HG03565 (cell line): ENCODE measurements at regions not wholly inside any gene's neighbourhood (a gene's known extent, or its start where the extent isn't known, plus 50 kb on each side); places are given as distances from the start of the nearest gene placed in this dataset.
"Not testable (repeated sequence)": the region's sequence is repeated elsewhere in the genome, so short reads cannot be mapped to it uniquely, and the experiment has no call there.

Experiments
- ATAC-seq: cut with Tn5 transposase; IDR thresholded peaks from one replicate; pipeline ENCODE4 v1.9.1; 2021; ENCODE audit warnings: mild to moderate bottlenecking, moderate library complexity; ENCODE audit not compliant: unreplicated experiment

DNA sequence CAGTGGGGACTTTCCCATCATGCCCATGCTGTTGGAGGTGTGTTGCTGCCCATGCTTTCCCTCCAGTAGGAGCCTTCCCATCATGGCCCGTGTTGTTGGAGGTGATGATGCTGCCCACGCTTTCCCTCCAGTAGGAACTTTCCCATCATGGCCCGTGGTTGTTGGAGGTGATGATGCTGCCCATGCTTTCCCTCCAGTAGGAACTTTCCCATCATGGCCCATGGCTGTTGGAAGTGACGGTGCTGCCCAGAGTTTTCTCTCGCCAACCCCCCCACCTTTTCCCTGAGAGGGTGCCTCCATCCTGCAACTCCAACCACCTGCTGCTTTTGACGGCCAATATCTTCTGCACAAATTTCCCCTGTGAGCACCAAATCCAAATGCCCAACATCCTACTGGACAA is 205.7 kb downstream of the TOMM20 start:
- no peak for ATAC-seq

DNA sequence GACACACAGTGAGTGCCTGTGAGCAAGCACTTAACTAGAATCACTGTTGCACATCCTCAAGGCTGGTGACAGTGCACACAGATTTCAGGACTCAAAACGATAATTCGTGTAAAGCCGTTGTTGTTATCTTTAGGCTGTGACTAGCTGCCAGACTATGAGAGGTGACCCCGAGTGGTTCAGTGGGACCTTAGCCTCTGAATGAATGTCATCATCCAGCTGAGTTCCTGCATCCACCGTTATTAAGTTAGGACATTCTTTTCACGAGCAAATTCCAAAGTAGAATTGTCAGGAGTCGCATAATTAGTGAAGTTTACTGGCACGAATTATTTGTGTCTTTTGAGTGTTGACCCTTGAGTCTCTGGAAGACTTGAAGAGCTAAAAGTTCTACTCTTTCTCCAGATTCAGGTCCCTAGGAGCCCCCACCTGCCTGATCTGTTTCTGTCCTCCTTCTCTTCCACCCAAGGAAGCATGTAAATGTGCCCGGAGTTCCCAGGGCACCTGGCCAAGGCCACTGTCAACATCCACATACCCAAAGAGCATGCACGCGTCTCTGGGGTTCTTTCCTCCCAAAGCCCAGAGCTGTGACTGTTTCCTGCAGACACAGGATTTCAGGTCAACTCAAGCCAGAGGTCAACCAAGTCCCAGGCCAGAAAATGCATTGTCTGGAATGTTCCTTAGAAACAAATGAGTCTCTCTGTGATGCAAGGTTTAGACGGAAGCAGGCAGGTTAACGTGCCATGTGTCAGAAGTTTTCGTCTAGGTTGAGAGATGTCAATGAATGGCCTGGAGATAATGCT is 207.2 kb downstream of the TOMM20 start:
- no peak for ATAC-seq

DNA sequence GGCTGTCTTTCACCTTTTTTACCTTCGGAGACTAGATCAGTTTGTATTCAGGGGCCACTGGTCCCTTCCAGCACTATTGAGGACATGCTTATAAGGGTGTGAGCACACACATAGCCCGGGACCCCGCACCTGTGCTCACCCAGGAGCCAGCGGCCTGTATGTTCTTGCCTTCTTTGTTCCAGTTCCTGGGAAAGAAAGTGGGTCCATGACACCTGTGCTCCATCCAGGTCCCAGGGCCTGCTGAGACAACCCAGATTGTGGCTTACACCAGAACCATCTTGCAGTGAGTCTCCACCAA is 207.8 kb downstream of the TOMM20 start:
- no peak for ATAC-seq

DNA sequence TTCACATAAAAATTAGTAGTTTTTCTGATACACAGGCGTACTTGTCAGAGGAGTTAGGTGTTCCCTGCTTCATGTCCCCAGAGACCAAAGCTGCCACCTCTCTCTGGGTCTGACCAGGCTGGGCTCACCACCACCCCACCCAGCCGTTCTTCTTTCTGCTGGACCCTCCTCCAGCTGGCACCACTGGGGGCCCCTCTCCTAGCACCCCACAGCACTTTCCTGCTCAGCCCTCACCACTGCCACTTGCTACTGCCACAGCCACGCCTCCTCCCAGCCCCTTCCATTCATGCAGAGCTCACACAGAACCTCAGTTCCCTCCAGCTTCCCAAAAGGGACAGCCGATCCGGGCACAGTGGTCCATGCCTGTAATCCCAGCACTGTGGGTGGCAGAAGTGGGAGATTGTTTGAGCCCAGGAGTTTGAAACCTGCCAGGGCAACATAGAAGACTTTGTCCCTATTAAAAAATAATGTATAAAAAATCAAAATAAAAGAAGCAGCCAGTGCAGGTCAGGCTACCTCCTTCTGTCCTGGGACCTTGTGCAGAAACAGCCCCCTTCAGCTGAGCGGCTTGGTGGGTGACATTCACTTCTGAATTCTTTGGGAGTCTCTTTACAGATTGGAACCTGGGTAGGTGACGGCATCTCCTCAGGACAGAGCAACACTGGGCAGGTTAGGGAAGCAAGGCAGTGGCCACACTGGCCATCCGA is 208.3 kb downstream of the TOMM20 start:
- no peak for ATAC-seq

DNA sequence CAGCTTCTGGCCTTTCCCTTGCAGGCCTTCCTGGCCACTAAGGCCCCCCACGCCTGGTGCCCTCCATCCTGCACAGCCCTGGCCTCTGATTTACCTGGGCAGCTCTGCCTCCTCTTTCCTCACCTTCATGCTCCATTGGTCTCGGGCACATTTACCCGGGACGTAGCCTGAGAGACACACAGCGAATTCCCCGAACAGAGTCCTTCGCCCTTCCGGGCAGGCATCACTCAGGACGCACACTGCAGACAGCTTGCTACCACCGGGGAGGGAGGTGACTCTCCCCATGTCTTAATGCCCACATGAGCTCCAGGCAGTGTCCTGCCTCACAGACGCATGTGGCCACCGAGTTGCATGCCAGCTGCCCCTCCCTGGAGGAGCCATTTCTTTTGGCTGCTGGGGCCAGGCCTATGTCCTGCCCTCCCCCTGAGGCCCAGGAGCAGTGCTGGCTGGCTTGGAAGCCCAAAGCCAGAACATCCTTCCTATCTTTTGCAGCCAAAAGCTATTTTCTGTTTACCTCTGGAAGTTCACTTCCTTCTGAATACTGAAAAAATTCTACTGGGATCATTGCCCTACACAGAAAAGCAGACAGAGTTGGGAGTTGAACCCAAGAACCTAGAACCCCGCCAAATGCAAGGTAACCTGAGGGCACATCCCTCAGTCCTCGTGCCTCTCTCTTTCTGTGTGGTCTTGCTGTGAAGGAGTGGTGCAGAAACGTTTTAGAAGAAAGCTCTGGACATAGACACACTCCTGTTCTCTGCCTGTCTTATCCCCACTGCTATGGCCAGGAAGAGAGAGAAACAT is 209.5 kb downstream of the TOMM20 start:
- ATAC-seq, result no peak

DNA sequence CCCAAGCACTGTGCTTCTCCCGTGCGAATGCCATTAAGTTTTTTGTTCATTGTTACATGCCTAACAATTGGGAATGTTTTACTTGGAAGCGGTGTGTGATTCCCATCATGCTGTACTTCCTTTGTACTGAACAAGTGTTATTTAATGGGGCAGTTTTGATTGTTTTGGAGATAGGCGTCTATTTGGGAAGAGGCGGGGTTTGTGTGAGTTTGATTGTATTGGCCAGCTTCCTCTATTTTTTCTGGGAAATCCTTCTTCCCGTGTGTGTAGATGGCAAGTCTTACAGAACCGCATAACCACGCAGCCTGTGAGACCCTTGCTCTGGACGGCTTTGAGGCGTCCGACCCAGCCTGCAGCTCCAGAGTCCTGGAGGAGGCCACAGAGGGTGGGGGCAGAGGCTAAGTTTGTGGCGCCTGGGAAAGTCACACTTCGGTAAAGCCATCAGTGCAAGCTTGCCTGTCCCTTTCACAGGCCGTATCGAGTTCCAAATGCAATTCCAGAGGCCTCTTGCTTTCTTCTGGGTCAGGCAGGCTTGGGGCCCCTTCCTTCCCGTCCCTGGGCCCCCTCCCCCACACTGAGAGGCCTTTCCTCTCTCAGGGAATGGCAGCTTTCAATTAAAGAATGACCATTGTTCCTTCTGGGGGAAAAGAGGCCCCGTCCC is 210.3 kb downstream of the TOMM20 start:
- no peak for ATAC-seq

DNA sequence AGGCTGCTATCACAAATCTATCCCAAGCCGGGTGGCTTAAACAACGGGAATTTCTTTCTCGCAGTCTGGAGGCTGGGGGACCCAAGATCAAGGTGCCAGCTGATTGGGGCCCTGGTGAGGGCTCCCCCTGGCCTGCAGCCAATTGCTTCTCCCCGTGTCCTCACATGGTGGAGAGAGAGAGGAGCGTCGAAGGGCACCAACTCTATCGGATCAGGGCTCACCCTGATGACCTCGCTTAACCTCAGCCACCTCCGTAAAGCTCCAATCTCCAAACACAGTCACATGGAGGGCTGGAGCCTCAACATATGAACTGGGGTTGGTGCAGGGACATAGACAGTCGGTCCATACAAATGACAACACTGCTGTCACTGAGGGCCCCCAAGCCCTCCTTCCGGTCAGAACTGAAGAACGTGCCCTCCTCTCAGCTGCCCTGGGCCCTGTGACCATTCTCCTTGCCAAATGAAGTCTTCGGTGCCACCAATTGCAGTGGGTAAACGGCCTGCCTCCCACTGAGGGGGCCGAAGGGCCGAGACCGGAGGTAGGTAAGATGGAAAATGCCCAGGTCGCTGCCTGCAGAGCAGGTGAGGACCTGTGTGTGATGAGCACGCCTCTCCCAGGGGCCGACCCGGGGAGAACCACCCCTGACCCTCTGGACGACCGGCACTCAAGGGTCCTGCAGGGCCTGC is 211.0 kb downstream of the TOMM20 start:
- no peak for ATAC-seq

DNA sequence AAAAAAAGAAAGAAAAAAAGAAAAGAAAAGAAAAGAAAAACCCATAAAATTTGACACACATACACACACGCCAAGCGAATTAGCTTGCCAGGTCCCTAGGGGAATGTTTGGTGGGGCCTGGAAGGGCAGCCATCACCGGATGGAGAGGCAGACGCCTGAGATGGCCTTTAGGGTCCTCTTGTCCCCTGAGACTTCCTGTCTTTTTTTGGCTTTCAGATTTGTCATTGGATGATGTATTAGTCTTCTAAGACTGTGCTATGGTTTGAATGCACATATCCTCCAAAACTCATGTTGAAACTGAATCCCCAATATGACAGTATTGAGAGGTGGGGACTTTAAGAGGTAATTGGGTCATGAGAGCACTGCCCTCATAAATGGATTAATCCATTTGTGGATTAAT is 211.8 kb downstream of the TOMM20 start:
- no peak for ATAC-seq

DNA sequence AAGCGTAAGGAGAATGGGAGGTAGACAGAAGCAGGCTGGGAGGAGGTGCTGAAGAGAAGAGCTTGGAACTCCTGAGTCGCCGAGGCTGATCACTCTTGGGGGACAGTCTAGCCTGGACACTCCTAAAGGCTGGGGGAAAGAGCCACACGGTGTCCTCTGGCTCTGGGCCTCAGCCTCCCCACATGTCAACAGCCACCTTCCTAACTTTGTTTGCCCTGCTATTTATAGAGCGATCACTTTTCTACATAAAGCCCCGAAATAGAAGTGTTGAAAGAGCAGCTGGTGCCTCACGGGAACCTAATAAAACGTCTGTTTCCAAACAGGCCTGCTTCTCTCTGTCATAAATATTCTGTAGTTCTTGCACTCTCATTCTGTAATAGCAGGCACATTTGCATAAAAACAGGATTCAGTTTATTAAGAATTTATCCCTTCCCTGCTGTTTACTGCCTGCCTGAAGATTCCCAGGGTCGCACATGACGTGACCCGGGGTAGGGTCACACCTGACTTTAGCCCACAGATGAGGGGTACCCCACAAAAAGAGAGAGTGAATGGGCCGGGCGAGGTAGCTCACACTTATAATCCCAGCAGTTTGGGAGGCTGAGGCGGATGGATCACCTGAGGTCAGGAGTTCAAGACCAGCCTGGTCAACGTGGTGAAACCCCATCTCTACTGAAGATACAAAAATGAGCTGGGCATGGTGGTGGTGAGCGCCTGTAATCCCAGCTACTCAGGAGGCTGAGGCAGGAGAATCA is 212.5 kb downstream of the TOMM20 start:
- ATAC-seq, result no peak

DNA sequence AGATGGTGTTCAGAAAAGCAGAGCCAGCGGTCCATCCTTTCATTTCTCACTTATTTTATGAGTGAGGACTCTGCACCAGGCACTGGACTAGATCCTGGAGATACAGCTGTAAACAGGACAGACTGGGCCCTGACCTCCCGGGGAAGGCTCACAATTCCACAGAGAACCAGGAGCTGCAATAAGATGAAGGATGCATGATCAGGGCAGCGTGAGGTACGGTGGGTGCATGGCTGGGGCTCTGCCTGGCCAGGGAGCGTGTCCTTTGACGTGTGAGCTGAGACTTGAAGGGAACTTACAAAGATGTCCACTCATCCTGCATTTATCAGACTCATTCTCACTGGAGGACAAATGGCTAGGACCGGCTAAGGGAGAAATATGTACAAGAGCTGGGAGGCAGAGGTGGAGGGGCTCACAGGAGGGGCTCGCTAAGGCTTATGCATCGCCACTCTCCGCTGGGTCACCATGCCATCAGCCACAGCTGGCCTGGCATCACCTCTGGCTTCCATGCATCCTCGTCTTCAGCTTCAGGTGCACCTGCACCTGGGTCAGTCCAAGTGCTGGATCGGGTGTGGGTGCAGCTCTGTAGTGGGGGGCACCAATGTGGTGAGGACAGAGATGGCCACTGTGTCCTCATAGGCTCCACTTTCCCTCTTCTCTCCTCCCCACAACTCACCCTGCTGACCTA is 213.9 kb downstream of the TOMM20 start:
- ATAC-seq, result no peak

DNA sequence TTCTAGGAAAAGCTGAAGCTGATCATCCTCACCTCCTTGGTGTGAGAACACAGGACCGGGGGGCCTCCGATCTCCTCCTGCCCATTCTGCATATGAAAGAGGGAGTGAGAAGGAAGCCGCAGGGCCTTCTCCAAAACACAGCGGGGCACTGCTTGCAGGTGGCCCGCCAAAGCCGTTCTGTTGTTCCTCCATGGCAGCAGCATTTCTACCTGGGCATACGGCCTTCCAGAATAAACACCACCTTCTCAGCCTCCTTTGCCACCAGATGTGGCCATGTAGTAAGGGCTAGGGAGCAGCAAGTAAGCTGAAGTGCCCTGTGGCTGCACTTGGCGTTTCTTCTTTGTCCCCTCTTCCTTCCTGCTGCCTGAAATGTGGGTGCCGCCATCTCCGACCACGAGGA is 214.9 kb downstream of the TOMM20 start:
- no peak for ATAC-seq

DNA sequence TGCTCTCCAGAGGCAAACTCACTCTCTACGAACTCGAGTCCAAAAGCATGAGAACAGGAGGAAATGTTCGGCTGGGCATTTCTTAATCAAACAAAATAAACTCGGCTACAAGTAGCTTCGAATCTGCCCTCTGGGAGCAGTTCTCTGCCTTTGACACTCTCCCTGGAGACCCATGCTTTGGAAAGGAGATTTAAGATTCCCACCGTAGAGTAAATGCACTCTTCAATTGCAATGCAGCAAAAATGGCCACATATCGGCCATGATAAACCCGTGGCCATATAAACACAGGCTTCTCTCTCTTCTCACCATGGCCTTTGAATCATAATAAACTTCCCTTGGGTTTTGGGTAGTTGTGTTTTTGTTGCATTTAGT is 215.4 kb downstream of the TOMM20 start:
- ATAC-seq, result no peak

DNA sequence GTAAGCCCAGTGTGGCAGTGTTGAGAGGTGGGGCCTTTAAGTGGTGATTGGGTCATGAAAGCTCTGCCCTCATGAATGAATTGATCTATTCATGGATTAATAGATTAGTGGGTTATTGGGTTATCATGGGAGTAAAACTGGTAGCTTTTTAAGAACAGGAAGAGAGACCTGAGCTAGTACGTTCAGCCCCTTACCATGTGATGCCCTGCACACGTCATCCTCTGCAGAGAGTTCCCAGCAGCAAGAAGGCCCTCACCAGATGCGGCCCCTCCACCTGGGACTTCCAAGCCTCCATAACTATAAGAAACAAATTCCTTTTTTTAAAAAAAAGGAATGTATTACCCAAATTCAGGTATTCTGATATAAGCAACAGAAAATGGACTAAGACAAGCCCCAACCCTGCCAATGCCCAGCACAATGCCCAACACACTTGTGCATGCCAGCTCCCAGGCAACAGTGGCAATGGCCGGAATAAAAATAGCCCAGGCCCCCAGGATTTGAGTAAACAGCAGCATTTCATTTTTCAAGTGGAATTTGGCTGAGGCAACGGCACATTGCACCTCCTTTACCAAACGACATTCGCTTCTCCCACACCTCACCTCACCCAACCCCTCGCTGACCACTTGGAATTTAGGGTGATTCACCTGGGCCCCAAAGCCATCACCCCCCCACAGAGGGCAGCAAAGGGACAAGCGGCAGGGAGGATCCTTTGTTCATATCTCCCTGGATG is 215.9 kb downstream of the TOMM20 start:
- ATAC-seq, result no peak

DNA sequence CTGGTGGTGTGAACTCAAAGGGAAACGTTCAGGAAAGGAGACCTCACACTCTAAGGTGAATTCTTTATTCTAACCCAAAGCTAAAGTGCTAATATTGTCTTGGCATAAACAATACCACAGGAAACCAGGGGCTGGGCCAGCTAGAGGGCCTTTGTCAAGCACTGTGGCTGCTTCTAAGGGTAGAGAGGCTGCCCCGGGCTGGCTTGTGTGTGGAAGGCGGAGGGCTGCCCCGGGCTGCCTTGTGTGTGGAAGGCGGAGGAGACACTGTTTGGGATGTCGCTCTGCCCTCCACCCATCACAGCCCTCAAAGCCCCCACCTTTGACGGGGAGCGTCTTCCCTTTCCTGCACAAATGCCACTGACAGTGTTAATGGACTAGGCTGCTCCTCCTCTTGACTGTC is 216.8 kb downstream of the TOMM20 start:
- no peak for ATAC-seq

DNA sequence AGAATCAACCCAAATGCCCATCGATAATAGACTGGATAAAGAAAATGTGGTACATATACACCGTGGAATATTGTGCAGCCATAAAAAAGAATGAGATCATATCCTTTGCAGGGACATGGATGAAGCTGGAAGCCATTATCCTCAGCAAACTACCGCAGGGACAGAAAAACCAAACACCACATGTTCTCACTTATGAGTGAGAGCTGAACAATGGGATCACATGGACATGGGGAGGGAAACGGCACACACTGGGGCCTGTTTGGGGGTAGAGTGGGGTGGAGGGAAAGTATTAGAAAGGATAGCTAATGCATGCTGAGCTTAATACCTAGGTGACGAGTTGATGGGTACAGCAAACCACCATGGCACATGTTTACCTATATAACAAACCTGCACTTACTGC is 217.5 kb downstream of the TOMM20 start:
- not testable (repeated sequence) for ATAC-seq

DNA sequence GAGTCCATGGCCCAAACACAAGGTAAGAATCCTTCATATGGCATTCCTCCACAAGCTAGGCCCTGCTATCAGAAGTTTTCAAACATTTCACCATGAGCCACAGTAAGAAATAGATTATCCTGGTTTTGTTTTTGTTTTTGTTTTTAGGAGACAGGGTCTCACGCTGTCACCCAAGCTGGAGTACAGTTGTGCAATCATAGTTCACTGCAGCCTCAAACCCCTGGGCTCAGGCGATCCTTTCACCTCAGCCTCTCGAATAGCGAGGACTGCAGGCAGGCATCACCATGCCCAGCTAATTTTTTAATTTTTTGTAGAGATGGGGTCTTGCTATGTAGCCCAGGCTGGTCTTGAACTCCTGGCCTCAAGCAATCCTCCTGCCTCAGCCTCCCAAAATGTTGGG is 218.8 kb downstream of the TOMM20 start:
- ATAC-seq, result no peak

DNA sequence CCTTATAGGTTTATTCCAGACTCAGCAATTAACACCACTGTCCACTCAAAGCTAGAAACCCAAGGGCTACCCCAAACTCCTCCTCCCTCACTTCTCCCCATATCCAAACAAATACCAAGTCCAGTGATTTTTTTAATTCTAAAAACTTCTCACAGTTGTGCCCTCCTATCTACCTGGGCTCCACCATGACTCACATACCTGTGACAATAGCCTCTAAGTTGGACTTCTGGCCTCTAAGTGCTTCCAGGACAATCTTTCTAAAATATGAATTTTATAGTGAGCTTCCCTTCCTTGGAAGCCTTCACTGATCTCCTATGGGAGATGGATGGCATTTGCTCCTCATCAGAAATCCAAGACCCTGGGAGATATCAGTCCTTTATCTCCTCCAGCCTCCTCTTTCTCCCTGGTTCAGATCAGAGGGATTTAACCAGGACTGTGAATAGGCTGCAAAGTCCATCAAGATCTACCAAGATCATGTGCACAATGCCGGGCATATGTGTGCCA is 219.3 kb downstream of the TOMM20 start:
- ATAC-seq, result no peak

DNA sequence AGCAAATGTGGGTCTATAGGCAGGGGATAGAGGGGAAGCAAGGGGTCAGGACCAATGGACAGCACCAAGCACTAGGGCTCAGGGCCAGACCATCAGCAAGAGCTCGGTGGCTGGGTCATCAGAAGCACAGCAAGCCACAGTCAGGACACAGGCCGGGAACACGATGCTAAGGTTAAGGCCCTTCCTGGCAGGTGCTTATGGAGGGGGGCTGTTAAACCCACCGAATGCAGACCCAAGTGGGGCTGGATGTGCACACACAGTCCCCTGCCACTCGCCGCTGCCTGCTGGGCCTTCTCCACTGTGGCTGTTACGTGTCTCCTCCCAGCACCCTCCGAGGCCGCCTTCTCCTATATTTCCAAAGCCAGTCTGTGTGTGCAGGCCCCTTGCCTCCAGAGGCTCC is 220.1 kb downstream of the TOMM20 start:
- ATAC-seq, result no peak

DNA sequence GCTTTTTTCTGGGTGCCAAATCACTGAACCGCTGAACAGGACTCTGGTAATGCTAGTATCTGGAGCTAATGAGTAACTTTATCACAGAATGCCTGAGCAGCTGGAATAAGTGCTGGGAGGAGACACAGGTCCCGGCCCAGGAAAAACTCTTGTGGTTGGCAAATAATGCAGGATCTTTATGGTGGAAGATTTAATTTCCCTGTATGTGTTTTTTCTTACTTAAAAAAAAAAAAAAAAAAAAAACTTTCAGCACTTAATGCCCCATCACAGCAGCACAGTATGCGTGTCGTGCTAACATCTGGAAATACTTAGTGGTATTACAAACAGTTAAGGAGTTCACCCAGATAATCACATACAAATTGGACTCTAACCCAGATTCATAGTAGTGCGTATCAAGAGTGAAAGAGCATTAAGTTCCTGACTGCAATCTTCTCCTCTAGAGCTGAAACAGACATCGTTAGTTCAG is 220.7 kb downstream of the TOMM20 start:
- no peak for ATAC-seq
